ENCODE measurements at regions not wholly inside any gene's neighbourhood (a gene's known extent, or its start where the extent isn't known, plus 50 kb on each side); places are given as distances from the start of the nearest gene placed in this dataset.

- TF ChIP-seq TAF1 (IDR thresholded peaks at IDR 0.05; ENCODE audit: borderline replicate concordance, insufficient read depth, low read length) (no peak), SIN3A (IDR thresholded peaks at IDR 0.05; ENCODE audit: borderline replicate concordance, insufficient read depth, low read length) (no peak)
- TF ChIP-seq, protein P1, sequence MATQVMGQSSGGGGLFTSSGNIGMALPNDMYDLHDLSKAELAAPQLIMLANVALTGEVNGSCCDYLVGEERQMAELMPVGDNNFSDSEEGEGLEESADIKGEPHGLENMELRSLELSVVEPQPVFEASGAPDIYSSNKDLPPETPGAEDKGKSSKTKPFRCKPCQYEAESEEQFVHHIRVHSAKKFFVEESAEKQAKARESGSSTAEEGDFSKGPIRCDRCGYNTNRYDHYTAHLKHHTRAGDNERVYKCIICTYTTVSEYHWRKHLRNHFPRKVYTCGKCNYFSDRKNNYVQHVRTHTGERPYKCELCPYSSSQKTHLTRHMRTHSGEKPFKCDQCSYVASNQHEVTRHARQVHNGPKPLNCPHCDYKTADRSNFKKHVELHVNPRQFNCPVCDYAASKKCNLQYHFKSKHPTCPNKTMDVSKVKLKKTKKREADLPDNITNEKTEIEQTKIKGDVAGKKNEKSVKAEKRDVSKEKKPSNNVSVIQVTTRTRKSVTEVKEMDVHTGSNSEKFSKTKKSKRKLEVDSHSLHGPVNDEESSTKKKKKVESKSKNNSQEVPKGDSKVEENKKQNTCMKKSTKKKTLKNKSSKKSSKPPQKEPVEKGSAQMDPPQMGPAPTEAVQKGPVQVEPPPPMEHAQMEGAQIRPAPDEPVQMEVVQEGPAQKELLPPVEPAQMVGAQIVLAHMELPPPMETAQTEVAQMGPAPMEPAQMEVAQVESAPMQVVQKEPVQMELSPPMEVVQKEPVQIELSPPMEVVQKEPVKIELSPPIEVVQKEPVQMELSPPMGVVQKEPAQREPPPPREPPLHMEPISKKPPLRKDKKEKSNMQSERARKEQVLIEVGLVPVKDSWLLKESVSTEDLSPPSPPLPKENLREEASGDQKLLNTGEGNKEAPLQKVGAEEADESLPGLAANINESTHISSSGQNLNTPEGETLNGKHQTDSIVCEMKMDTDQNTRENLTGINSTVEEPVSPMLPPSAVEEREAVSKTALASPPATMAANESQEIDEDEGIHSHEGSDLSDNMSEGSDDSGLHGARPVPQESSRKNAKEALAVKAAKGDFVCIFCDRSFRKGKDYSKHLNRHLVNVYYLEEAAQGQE (IDR thresholded peaks at IDR 0.05; ENCODE audit: insufficient read depth in 1 of 2, low read depth in 2 of 2, low read length in 2 of 2) = no peak
Observed at GRCh38 chr13:73556128-73556527, 497.3 kb downstream of the KLF5 start.

All from PFSK-1 (cell line).